ENCODE measurements at regions not wholly inside any gene's neighbourhood (a gene's known extent, or its start where the extent isn't known, plus 50 kb on each side); places are given as distances from the start of the nearest gene placed in this dataset.

DNA sequence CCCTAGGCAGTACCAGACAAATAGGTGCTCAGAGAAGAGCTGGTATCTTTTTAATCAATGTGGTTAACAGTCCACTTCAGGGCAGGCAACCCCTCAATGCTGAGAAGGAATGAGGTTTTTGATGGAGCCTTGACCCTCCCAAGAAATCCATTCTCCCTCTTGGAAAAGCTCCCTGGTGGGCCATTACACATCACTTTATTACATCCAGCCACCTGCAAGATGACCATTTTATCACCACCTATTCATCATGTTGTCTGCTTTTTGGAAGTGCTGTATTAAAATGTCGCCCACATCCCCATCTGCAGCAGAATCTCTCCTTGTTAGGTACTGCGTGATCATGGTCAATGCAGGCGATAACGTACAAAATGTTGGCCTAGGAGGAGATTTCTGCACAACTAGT lies 614.7 kb upstream of the TMEM132C start:
- TF ChIP-seq, protein P1, sequence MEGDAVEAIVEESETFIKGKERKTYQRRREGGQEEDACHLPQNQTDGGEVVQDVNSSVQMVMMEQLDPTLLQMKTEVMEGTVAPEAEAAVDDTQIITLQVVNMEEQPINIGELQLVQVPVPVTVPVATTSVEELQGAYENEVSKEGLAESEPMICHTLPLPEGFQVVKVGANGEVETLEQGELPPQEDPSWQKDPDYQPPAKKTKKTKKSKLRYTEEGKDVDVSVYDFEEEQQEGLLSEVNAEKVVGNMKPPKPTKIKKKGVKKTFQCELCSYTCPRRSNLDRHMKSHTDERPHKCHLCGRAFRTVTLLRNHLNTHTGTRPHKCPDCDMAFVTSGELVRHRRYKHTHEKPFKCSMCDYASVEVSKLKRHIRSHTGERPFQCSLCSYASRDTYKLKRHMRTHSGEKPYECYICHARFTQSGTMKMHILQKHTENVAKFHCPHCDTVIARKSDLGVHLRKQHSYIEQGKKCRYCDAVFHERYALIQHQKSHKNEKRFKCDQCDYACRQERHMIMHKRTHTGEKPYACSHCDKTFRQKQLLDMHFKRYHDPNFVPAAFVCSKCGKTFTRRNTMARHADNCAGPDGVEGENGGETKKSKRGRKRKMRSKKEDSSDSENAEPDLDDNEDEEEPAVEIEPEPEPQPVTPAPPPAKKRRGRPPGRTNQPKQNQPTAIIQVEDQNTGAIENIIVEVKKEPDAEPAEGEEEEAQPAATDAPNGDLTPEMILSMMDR (conservative IDR thresholded peaks at IDR 0.05; ENCODE audit: low read length) = no peak
- no peak for TF ChIP-seq EZH2phosphoT487 (IDR thresholded peaks at IDR 0.05; ENCODE audit: borderline replicate concordance, low read depth, low read length)
